ENCODE measurements at regions not wholly inside any gene's neighbourhood (a gene's known extent, or its start where the extent isn't known, plus 50 kb on each side); places are given as distances from the start of the nearest gene placed in this dataset.

DNA sequence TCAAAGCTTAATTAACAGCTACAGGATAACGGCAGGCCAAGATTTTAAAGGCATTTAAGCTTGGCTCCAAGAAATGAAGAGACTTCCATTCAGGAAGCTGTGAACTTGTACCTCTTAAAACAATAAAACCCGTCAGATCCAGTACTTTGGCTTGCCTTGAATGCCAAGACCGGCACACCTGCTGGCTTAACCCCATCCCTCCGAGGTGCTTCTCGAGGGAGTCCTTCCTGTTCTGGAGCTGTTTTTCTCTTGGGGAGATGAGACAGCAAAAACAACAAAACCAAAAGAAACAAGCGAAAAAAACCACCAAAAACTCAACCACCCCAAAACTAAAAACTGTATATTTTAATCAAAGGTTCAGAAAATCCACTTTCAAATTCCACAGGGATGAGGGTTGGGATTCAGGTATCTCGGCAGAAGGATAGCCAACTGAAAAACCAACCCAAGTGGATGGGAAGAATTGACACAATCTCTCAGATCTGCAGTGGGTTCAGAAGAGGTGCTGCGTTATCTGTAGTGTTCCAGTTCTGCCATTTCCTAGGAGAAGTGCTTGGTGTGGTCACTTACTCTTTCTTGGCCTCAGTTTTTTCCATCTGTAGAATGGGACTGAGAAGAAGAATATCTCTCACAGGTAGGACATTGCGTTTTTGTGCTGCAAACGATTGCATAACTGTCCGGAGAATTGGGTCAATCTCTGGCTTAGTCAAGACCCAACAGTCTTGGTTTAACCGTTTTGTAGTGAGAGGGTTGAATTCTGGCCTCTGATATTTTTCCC is 420.1 kb downstream of the VRK1 start:
- DNase-seq: no peak

- no peak for DNase-seq
Observed at GRCh38 chr14:97218274-97218673, 421.1 kb downstream of the VRK1 start.

- peak in 2 of 4 experiments; percentile 9 to 26 for DNase-seq
Observed at GRCh38 chr14:97218691-97219430, 421.7 kb downstream of the VRK1 start.

- DNase-seq: peak in 1 of 4 experiments; percentile 24
Observed at GRCh38 chr14:97219431-97220017, 422.3 kb downstream of the VRK1 start.

GRCh38 chr14:97221572-97222285 is 424.5 kb downstream of the VRK1 start:
- DNase-seq: no peak

DNA sequence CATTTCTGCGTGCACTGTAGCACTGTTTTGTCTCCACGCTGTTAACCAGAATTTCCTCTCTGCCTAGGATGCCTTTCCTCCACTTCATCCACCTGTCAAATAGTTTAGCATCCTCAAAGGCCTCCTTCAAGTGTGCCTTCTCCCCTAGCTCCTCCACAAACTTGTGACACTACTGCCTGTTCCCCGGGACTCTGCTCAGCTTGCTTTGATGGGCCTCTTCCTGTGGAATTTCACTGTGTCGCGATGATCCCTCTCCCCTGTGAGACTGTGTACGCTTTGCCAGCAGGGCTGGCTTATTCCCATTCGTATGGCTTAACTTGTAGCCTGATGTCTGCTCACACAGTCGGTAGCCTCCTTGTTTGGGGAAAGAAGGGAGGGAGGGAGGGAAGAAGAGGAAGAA is 426.8 kb downstream of the VRK1 start:
- DNase-seq: no peak

- no peak for DNase-seq
Observed at GRCh38 chr14:97230051-97230450, 432.9 kb downstream of the VRK1 start.

DNA sequence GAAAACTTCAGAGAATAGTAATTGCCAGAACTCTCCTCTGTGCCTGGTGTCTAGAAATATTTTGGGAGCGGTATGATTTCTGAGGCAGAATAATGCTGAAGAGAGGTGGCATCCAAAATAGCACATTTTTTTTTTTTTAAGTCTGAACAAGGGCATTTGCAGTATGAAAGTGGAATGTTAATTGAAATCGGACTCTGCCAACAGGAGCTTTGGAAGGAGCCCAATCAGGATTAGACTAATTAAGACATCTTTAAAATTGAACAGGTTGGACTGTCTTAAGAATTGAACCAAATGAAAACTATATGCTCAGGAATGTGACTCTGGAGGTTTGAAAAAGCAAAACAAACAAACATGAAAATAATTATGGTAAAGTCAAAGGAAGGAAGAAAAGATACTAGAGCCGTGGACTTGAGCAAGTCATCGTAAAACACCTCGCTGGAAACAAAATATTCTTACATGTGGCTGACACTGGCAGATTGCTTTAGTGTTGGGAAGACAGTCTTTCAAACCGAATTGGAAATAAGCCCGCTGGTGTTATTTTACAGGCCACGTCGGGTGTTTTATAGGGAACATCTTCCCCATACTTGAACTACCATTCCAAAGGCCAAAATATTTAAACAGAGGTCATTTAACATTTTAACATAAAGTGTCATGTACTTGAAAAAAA is 436.3 kb downstream of the VRK1 start:
- no peak for DNase-seq

DNA sequence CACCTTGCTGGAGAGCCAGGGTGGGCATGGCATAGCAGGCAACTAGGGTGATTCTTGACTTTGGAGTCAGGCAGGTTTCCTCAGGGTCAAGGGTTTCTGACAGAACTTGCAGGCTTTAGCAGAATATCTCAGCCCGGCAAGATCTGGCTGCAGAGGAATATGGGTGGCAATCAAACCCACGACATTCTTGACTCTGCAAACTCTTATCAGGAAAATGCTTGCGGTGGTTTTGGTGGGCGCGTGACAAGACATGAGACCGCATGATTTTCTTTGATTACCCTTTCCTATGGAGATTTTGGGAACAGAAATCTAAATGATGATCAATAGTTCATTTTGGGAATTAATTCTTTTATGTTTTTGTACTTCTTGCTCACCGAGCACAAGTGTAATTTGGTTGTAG is 449.5 kb downstream of the VRK1 start:
- DNase-seq: no peak

DNA sequence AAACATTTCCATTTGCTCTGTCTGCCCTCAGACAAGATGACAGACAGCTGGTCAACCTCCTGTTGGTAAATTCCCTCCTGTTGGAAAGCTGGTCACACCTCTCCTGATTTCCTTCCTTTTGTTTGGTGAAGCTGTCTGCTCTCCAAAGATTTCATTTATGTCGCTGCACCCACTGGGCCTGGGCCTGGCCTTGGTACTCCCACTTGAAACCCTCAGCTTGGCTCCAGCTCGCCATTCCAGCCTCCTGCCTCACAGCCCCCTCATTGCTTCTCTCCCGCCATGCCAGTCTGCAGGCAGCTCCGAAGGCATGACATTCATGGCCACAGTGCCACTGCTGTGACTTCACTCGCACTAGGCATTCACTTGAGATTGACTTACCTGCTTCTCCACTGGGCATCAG is 451.8 kb downstream of the VRK1 start:
- no peak for DNase-seq

- no peak for DNase-seq
Observed at GRCh38 chr14:97250931-97251330, 453.7 kb downstream of the VRK1 start.

DNA sequence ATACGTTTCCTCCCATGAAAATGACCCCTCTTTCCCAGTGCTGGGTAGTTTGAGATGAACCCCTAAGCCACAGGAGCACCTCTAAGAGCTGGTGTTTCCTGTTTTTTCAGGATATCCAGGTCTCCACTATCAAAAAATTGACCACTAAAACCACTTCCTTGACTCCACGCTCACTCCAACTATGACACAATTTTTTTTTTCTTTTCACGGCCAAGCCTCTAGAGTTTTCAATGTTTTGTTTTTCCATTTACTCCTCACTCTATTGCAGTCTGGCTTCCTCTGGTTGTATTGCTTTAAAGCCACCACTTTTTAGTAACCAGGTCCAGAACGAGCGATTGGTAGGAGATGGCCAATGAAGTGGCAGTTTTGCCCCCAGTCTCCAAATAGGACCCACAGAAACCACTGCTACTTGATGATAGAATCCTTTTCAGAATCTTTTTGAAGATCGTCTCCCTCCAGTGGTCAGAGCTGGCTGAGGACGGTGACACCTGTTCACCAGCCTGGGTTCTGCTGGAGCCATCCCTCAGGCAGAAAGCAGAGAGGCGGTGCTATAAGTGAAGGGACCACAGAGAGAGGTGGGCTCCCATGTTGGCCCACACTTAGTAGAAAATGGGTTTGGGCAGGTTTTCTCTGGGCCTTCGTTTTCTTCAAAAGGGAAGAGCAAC is 454.4 kb downstream of the VRK1 start:
- no peak for DNase-seq

GRCh38 chr14:97253756-97254155 is 456.6 kb downstream of the VRK1 start:
- no peak for DNase-seq

GRCh38 chr14:97262336-97262735 is 465.2 kb downstream of the VRK1 start:
- no peak for DNase-seq

DNA sequence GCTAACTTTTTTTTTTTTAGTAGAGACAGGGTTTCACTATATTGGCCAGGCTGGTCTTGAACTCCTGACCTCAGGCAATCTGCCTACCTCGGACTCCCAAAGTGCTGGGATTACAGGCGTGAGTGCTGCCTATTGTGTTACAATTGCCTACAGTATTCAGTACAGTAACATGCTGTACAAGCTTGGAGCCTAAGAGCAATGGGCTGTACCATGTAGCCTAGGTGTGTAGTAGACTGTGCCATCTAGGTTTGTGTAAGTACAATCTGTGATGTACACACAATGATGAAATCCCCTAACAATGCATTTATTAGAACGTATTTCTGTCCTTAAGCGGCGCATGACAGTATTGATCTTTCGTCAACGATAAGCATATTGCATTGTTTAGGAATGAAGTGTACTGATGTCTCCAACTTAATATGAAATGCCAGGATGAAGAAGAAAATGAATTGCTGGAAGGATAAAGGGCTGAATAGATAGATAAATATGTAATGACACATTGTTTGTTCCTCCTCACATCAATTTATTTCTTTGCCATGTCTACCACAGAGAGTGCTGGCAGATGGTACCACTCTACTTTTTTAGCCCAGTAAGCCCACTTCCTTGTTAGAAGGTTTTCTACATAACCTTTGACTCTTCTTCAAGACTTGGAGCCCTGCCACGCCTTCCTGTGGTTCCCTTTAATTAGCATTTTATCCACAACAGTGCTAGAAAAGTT is 467.5 kb downstream of the VRK1 start:
- no peak for DNase-seq

DNA sequence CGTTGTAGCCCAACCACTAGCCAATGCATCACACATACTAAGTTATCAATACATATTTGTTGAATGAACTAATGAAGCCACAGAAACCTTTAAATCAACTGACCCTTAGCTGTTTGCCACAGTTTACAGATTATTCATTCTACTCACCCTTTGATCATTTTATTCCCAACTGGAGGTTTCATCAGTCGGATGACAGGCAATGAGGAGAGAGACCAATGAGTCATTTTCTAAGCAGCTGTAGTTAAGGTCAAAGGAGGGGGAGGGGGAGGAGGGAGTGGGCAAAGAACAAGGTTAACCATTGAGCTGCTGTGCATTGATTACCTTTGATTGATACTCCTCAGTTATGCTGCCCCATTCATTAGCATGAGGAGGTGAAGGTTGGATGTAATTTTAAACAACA is 469.5 kb downstream of the VRK1 start:
- no peak for DNase-seq

DNA sequence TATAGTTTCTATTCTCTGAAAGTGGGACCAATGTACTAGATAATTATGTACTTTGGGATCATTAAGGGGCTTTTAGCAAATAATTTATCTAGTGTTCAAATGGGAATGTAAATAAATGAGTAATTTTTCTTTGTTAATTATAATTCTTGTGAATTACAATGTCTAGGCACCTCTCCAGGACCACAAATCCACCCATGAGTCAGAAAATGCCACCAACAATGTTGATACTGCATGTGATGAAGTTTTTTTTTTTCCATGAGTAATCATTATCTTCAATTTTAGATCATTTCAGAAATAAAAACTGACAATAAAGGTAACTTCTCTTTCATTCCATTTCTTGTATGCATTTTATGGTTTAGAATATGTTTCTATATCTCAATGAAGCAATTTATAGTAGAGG is 470.3 kb downstream of the VRK1 start:
- no peak for DNase-seq

GRCh38 chr14:97268097-97268496 is 470.9 kb downstream of the VRK1 start:
- DNase-seq: no peak

GRCh38 chr14:97270308-97270707 is 473.1 kb downstream of the VRK1 start:
- DNase-seq: no peak

- DNase-seq: no peak
Observed at GRCh38 chr14:97271451-97271960, 474.3 kb downstream of the VRK1 start.

DNA sequence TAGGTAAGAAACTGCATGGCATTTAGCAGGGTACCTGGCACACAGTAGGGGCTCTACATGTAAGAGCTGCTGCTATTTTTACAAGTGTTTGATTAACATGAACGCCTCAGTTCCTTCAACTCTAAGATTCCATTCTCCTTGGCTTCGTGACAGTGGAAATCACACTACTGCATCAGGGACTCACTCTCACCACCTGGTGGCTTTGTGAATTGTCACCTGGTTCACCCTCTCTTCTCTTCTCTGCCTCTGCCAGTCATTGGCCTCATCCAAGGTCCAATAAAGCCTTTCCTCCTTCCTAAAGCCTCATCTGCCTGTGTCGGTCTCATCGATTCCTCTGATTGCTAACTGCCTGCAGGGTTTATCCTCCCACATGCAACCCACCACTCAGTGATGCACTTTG is 476.4 kb downstream of the VRK1 start:
- no peak for DNase-seq
